IMR-90 (cell line): ENCODE measurements at regions not wholly inside any gene's neighbourhood (a gene's known extent, or its start where the extent isn't known, plus 50 kb on each side); places are given as distances from the start of the nearest gene placed in this dataset.

Experiments
- ATAC-seq: fragments of 200-7000 bp; cut with Tn5 transposase; 2 replicates; pipeline ENCODE4 v1.9.1; 2020; ENCODE audit warnings: low read depth, mild to moderate bottlenecking, moderate library complexity
- BruUV-seq: library from RNA; stranded (reverse); fragments of 400-500 nt; replicated peaks from 2 replicates; lab custom pipeline; 2021; lab: Mats Ljungman, UMichigan
- CTCF ChIA-PET: fragments of 300-600 bp; formaldehyde crosslinking; extraction: SDS; loops from one replicate; lab custom pipeline; 2021; ENCODE audit warnings: antibody characterized with exemption; lab: Yijun Ruan, JAX
- POLR2A ChIA-PET: fragments of 300-600 bp; sonication (Branson Sonifier 250); formaldehyde crosslinking; loops from one replicate; lab custom pipeline; 2022; ENCODE audit warnings: antibody characterized with exemption; ENCODE audit not compliant: unreplicated experiment; lab: Charles Lee
- DNase-seq: peaks from one replicate; pipeline ENCODE4 v3.0.0; 2013
- H2AFZ ChIP-seq: replicated peaks from 2 replicates; pipeline ENCODE3; 2013; ENCODE audit warnings: low read length, mild to moderate bottlenecking; ENCODE audit not compliant: poor library complexity
- H2AK5ac ChIP-seq: 2 replicates; pipeline ENCODE4 v1.6.1; 2013; ENCODE audit warnings: low read depth, low read length, inconsistent platforms
- H2AK9ac ChIP-seq: replicated peaks from 2 replicates; pipeline ENCODE3; 2013; ENCODE audit warnings: mild to moderate bottlenecking, low read depth, low read length, moderate library complexity; ENCODE audit not compliant: poor library complexity
- H2BK120ac ChIP-seq: 2 replicates; pipeline ENCODE4 v1.6.1; 2013; ENCODE audit warnings: low read depth, low read length, inconsistent platforms
- H2BK15ac ChIP-seq: 3 replicates; pipeline ENCODE4 v1.6.1; 2013; ENCODE audit warnings: low read depth, low read length, inconsistent platforms
- H2BK20ac ChIP-seq: 2 replicates; pipeline ENCODE4 v1.6.1; 2013; ENCODE audit warnings: low read depth, mild to moderate bottlenecking, inconsistent platforms, low read length, moderate library complexity
- H2BK5ac ChIP-seq: 2 replicates; pipeline ENCODE4 v1.6.1; 2013; ENCODE audit warnings: mild to moderate bottlenecking, low read depth, low read length, inconsistent platforms; ENCODE audit not compliant: poor library complexity, severe bottlenecking
- H3K14ac ChIP-seq: replicated peaks from 2 replicates; pipeline ENCODE4 v1.6.1; 2013; ENCODE audit warnings: low read depth, low read length, inconsistent platforms
- H3K18ac ChIP-seq: 2 replicates; pipeline ENCODE4 v1.6.1; 2013; ENCODE audit warnings: low read depth, low read length, control low read depth
- H3K23ac ChIP-seq: 2 replicates; pipeline ENCODE4 v1.6.1; 2013; ENCODE audit warnings: low read depth, low read length, inconsistent platforms
- H3K27ac ChIP-seq: 2 replicates; pipeline ENCODE4 v1.5.1; 2013; ENCODE audit warnings: mild to moderate bottlenecking, control low read depth, low read length; ENCODE audit not compliant: insufficient read depth
- H3K27me3 ChIP-seq: 2 replicates; pipeline ENCODE4 v1.6.1; 2013; ENCODE audit warnings: low read length; ENCODE audit not compliant: control insufficient read depth, insufficient read depth
- H3K36me3 ChIP-seq: 2 replicates; pipeline ENCODE4 v1.6.1; 2013; ENCODE audit warnings: low read length, mixed read lengths; ENCODE audit not compliant: control insufficient read depth, insufficient read depth
- H3K4ac ChIP-seq: 2 replicates; pipeline ENCODE4 v1.6.1; 2013; ENCODE audit warnings: low read depth, low read length, inconsistent platforms
- H3K4me1 ChIP-seq: 2 replicates; pipeline ENCODE4 v1.6.1; 2013; ENCODE audit warnings: low read length, mixed read lengths; ENCODE audit not compliant: control insufficient read depth, insufficient read depth
- H3K4me2 ChIP-seq: 2 replicates; pipeline ENCODE4 v1.6.1; 2013; ENCODE audit warnings: low read depth, mild to moderate bottlenecking, control low read depth, low read length, moderate library complexity
- H3K4me3 ChIP-seq: 2 replicates; pipeline ENCODE4 v1.5.1; 2013; ENCODE audit warnings: low read depth, mild to moderate bottlenecking, control low read depth, low read length, moderate library complexity; ENCODE audit not compliant: insufficient read depth
- H3K56ac ChIP-seq: 2 replicates; pipeline ENCODE4 v1.6.1; 2013; ENCODE audit warnings: low read length, inconsistent platforms; ENCODE audit not compliant: insufficient read depth; ENCODE audit errors: extremely low read depth
- H3K79me1 ChIP-seq, 2 experiments: 2 replicates each; pipeline ENCODE4 v1.6.1; 2013; ENCODE audit warnings: low read length in 2 of 2, inconsistent platforms in 1 of 2, low read depth in 1 of 2
- H3K9ac ChIP-seq: 2 replicates; pipeline ENCODE4 v1.6.1; 2013; ENCODE audit warnings: low read depth, low read length, control low read depth
- H3K9me1 ChIP-seq: 2 replicates; pipeline ENCODE4 v1.6.1; 2013; ENCODE audit warnings: low read length, inconsistent platforms; ENCODE audit not compliant: insufficient read depth
- H3K9me3 ChIP-seq: 2 replicates; pipeline ENCODE4 v1.6.1; 2013; ENCODE audit warnings: low read length; ENCODE audit not compliant: control insufficient read depth, insufficient read depth
- H4K20me1 ChIP-seq: 2 replicates; pipeline ENCODE4 v1.6.1; 2013; ENCODE audit warnings: low read length, inconsistent platforms; ENCODE audit not compliant: insufficient read depth
- H4K5ac ChIP-seq: 2 replicates; pipeline ENCODE4 v1.6.1; 2013; ENCODE audit warnings: mild to moderate bottlenecking, low read depth, low read length, control low read depth
- H4K8ac ChIP-seq, 2 experiments: 2 replicates each; pipeline ENCODE4 v1.6.1; 2013; ENCODE audit warnings: low read depth in 2 of 2, low read length in 2 of 2, control low read depth in 1 of 2, inconsistent platforms in 1 of 2
- H4K91ac ChIP-seq: 2 replicates; pipeline ENCODE4 v1.6.1; 2013; ENCODE audit warnings: low read depth, low read length, inconsistent platforms; ENCODE audit not compliant: insufficient read depth
- BHLHE40 ChIP-seq: fragments of 150-350 bp; IDR thresholded peaks from 2 replicates; pipeline ENCODE4 v1.6.1; 2016; ENCODE audit warnings: mild to moderate bottlenecking, low read depth, low read length
- CEBPB ChIP-seq: IDR thresholded peaks from 2 replicates; pipeline ENCODE4 v1.6.1; 2012; ENCODE audit warnings: low read depth, low read length, improper control_type of control experiment
- CHD1 ChIP-seq: IDR thresholded peaks from 2 replicates; pipeline ENCODE4 v1.6.1; 2012; ENCODE audit warnings: low read depth, low read length, improper control_type of control experiment
- FOS ChIP-seq: fragments of 150-350 bp; IDR thresholded peaks from 2 replicates; pipeline ENCODE4 v1.6.1; 2016; ENCODE audit warnings: low read depth, low read length
- MAFK ChIP-seq: IDR thresholded peaks from 2 replicates; pipeline ENCODE4 v1.6.1; 2012; ENCODE audit warnings: low read depth, low read length, improper control_type of control experiment
- MAZ ChIP-seq: IDR thresholded peaks from 2 replicates; pipeline ENCODE4 v1.6.1; 2012; ENCODE audit warnings: low read depth, mild to moderate bottlenecking, low read length, improper control_type of control experiment, moderate library complexity, borderline replicate concordance
- MXI1 ChIP-seq: IDR thresholded peaks from 2 replicates; pipeline ENCODE4 v1.6.1; 2012; ENCODE audit warnings: low read depth, mild to moderate bottlenecking, low read length, moderate library complexity, borderline replicate concordance
- POLR2A ChIP-seq: IDR thresholded peaks from 2 replicates; pipeline ENCODE4 v1.6.1; 2012; ENCODE audit warnings: mild to moderate bottlenecking, low read depth, low read length
- RAD21 ChIP-seq: IDR thresholded peaks from 2 replicates; pipeline ENCODE4 v1.6.1; 2012; ENCODE audit warnings: low read length, improper control_type of control experiment
- RFX5 ChIP-seq: IDR thresholded peaks from 2 replicates; pipeline ENCODE4 v1.8.0; 2012; ENCODE audit warnings: low read depth, mild to moderate bottlenecking, low read length, moderate library complexity
- WGBS, 2 experiments: methylation state at CpG; one replicate each; pipeline versions ENCODE4 v1.1.5 to v1.1.7; 2013; ENCODE audit warnings: missing lambda C conversion rate in 2 of 2; ENCODE audit not compliant: insufficient read length in 1 of 2; ENCODE audit errors: extremely low coverage in 2 of 2; 5-methylcytosine and 5-hydroxymethylcytosine counted together
- dilution Hi-C: fragments of 300-500 bp; cut with HindIII; formaldehyde crosslinking; loops from one replicate; pipeline ENCODE4 v1.14.3; 2018; ENCODE audit warnings: low sequenced_read_pairs; ENCODE audit not compliant: unreplicated experiment
- in situ Hi-C: fragments of 300-500 bp; cut with MboI; formaldehyde crosslinking; loops from 3 replicates; pipeline ENCODE4 v1.14.3; 2019; ENCODE audit warnings: low sequenced_read_pairs, inconsistent platforms, mixed read lengths
- intact Hi-C: fragments of 100-400 bp; cut with micrococcal nuclease; formaldehyde crosslinking; loops from 2 replicates; pipeline ENCODE4 v1.10.0; 2022
- TF ChIP-seq, protein P1 (sequence below): fragments of 150-350 bp; IDR thresholded peaks from 2 replicates; pipeline ENCODE4 v1.6.1; 2016; ENCODE audit warnings: low read depth, mild to moderate bottlenecking, low read length, moderate library complexity, borderline replicate concordance
- TF ChIP-seq, protein P2 (sequence below): fragments of 150-350 bp; IDR thresholded peaks from 2 replicates; pipeline ENCODE4 v1.6.1; 2017; ENCODE audit warnings: mild to moderate bottlenecking, antibody characterized with exemption, low read length, low read depth
- TF ChIP-seq, protein P3 (sequence below): conservative IDR thresholded peaks from 2 replicates; pipeline ENCODE4 v1.5.1; 2012; ENCODE audit warnings: mild to moderate bottlenecking, low read depth, low read length, improper control_type of control experiment

DNA sequence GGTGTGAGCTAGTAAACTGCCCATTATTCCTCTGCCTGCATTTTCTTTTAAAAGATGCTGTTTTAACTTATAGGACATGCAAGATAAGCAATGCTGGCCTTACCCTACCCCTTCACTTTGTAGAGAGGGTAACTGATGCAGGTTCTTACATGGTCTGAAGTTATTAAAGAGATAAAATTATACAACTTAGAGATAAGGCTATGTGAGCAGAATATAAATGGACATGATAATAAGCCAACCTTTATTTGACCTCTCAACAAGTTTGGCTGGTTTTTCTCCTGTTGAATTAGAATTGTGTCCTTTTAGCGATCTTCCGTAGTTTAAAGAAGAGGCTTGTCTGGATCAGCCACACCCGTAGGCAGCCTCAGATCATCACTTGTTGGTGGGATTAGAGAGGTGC, 377.0 kb downstream of the BTBD3 start:
- Histone ChIP-seq H3K79me1 (no peaks in the 10 kb centered on the region), H3K4me3 (no peak overlapping the region), H2BK5ac (no peak overlapping the region), H4K91ac (no peak overlapping the region), H3K23ac (no peak overlapping the region), H2BK120ac (no peak overlapping the region), H4K5ac (no peak overlapping the region), H3K4me1 (no peaks in the 10 kb centered on the region), H3K9me1 (no peaks in the 10 kb centered on the region), H2AK5ac (no peak overlapping the region), H3K14ac (no peak overlapping the region), H4K8ac (no peak overlapping the region), H2BK15ac (no peak overlapping the region), H3K27me3 (no peaks in the 10 kb centered on the region), H3K9me3 (peaks cover 12% of the 10 kb centered on the region; the same call in 1 of the 2 replicates), H2BK20ac (no peak overlapping the region), H3K4ac (no peak overlapping the region), H3K4me2 (no peak overlapping the region), H3K9ac (no peak overlapping the region), H4K20me1 (no peaks in the 10 kb centered on the region), H3K36me3 (no peaks in the 10 kb centered on the region), H3K27ac (no peak overlapping the region), H2AFZ (no peak overlapping the region), H3K18ac (no peak overlapping the region), H3K56ac (no peak overlapping the region), H2AK9ac (no peak overlapping the region)
- TF ChIP-seq, protein P1, sequence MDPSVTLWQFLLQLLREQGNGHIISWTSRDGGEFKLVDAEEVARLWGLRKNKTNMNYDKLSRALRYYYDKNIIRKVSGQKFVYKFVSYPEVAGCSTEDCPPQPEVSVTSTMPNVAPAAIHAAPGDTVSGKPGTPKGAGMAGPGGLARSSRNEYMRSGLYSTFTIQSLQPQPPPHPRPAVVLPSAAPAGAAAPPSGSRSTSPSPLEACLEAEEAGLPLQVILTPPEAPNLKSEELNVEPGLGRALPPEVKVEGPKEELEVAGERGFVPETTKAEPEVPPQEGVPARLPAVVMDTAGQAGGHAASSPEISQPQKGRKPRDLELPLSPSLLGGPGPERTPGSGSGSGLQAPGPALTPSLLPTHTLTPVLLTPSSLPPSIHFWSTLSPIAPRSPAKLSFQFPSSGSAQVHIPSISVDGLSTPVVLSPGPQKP = no peak
- TF ChIP-seq CEBPB (no peak), BHLHE40 (no peak), RFX5 (no peak), MAFK (no peak), CHD1 (no peak), MXI1 (no peak), FOS (no peak), RAD21 (no peak), MAZ (no peak), POLR2A (no peak)
- TF ChIP-seq, protein P2, sequence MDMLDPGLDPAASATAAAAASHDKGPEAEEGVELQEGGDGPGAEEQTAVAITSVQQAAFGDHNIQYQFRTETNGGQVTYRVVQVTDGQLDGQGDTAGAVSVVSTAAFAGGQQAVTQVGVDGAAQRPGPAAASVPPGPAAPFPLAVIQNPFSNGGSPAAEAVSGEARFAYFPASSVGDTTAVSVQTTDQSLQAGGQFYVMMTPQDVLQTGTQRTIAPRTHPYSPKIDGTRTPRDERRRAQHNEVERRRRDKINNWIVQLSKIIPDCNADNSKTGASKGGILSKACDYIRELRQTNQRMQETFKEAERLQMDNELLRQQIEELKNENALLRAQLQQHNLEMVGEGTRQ = no peak
- TF ChIP-seq, protein P3, sequence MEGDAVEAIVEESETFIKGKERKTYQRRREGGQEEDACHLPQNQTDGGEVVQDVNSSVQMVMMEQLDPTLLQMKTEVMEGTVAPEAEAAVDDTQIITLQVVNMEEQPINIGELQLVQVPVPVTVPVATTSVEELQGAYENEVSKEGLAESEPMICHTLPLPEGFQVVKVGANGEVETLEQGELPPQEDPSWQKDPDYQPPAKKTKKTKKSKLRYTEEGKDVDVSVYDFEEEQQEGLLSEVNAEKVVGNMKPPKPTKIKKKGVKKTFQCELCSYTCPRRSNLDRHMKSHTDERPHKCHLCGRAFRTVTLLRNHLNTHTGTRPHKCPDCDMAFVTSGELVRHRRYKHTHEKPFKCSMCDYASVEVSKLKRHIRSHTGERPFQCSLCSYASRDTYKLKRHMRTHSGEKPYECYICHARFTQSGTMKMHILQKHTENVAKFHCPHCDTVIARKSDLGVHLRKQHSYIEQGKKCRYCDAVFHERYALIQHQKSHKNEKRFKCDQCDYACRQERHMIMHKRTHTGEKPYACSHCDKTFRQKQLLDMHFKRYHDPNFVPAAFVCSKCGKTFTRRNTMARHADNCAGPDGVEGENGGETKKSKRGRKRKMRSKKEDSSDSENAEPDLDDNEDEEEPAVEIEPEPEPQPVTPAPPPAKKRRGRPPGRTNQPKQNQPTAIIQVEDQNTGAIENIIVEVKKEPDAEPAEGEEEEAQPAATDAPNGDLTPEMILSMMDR = no peak
- dilution Hi-C loops = no loop called here
- ChIA-PET CTCF (no interaction called here), POLR2A (no interaction called here)
- ATAC-seq = no peak
- in situ Hi-C loops = no loop called here
- DNase-seq = no peak
- intact Hi-C loops = no loop called here
- WGBS, 2 experiments = no CpG with 5 or more reads among the region's 3 CpGs
- BruUV-seq = no TSS peak
